ENCODE measurements at regions not wholly inside any gene's neighbourhood (a gene's known extent, or its start where the extent isn't known, plus 50 kb on each side); places are given as distances from the start of the nearest gene placed in this dataset.

DNA sequence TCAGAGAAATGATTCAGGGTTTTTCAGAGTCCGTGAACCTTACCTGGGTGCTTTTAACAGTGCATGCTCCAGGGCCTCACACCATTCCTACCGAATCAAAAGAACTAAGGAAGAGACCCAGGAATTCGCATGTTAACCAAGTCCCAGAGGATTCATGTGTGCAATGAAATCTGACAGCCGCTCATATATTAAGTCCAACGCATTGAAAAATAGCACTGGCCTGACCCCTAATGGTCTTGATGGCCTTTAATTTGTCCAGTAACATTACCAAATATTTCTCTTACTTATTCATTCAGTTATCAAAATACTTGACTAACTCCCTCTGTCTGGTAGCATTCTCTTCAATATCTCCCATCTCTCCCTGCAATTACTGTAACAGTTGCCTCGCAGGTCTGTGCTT, 55.0 kb upstream of the MARCHF11 start:
- Histone ChIP-seq H3K4me3 (ENCODE audit: low read length) (no peak overlapping the region), H3K36me3 (replicated peaks; ENCODE audit: insufficient read depth, low read length) (no peaks in the 10 kb centered on the region), H3K4me1 (ENCODE audit: low read length) (no peaks in the 10 kb centered on the region), H3K27ac (ENCODE audit: low read length) (no peak overlapping the region), H4K20me1 (ENCODE audit: insufficient read depth, low read length) (no peaks in the 10 kb centered on the region), H3K4me2 (ENCODE audit: low read depth, low read length) (no peak overlapping the region), H3K9ac (ENCODE audit: low read length) (no peak overlapping the region), H2AFZ (ENCODE audit: low read length) (no peak overlapping the region), H3K27me3 (replicated peaks; ENCODE audit: insufficient read depth, low read length) (no peaks in the 10 kb centered on the region), H3K79me2 (ENCODE audit: low read length) (no peaks in the 10 kb centered on the region), H3K9me2 (replicated peaks; ENCODE audit: insufficient read depth, low read length) (no peaks in the 10 kb centered on the region), H3F3A (ENCODE audit: insufficient read depth, low read length) (no peaks in the 10 kb centered on the region), H3K9me3 (replicated peaks; ENCODE audit: insufficient read depth, low read length) (no peaks in the 10 kb centered on the region)
- TF ChIP-seq EZH2 (optimal IDR thresholded peaks at IDR 0.05; ENCODE audit: low read depth, low read length), result no peak
- no peak for TF ChIP-seq EZH2phosphoT487 (IDR thresholded peaks at IDR 0.05; ENCODE audit: low read length)
- TF ChIP-seq, protein P1, sequence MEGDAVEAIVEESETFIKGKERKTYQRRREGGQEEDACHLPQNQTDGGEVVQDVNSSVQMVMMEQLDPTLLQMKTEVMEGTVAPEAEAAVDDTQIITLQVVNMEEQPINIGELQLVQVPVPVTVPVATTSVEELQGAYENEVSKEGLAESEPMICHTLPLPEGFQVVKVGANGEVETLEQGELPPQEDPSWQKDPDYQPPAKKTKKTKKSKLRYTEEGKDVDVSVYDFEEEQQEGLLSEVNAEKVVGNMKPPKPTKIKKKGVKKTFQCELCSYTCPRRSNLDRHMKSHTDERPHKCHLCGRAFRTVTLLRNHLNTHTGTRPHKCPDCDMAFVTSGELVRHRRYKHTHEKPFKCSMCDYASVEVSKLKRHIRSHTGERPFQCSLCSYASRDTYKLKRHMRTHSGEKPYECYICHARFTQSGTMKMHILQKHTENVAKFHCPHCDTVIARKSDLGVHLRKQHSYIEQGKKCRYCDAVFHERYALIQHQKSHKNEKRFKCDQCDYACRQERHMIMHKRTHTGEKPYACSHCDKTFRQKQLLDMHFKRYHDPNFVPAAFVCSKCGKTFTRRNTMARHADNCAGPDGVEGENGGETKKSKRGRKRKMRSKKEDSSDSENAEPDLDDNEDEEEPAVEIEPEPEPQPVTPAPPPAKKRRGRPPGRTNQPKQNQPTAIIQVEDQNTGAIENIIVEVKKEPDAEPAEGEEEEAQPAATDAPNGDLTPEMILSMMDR (IDR thresholded peaks at IDR 0.05; ENCODE audit: low read length), result no peak
- DNase-seq, result no peak

DNA sequence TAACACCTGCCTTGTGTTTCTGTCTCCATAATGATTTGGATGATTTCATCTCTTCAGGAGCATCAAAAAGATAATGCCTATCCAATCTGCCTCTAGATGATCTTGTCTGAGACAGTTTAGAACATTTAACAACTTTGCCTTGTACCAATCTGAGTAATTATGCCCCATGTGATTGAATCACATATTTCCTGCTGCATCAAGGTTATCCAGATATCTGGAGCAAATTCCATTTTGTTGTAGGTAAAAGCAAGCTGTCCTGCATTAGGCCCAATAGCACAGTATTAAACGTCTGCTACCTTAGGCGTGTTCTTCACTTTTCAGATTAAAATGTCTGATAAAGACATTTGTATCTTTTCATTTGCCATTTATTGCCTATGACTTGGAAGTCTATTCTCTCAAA, 54.1 kb upstream of the MARCHF11 start:
- Histone ChIP-seq H4K20me1 (ENCODE audit: insufficient read depth, low read length) (no peaks in the 10 kb centered on the region), H3K27ac (ENCODE audit: low read length) (no peak overlapping the region), H3K27me3 (replicated peaks; ENCODE audit: insufficient read depth, low read length) (no peaks in the 10 kb centered on the region), H3K9me3 (replicated peaks; ENCODE audit: insufficient read depth, low read length) (no peaks in the 10 kb centered on the region), H3K4me2 (ENCODE audit: low read depth, low read length) (no peak overlapping the region), H3F3A (ENCODE audit: insufficient read depth, low read length) (no peaks in the 10 kb centered on the region), H3K4me3 (ENCODE audit: low read length) (no peak overlapping the region), H3K9ac (ENCODE audit: low read length) (no peak overlapping the region), H2AFZ (ENCODE audit: low read length) (no peak overlapping the region), H3K79me2 (ENCODE audit: low read length) (no peaks in the 10 kb centered on the region), H3K36me3 (replicated peaks; ENCODE audit: insufficient read depth, low read length) (no peaks in the 10 kb centered on the region), H3K9me2 (replicated peaks; ENCODE audit: insufficient read depth, low read length) (no peaks in the 10 kb centered on the region), H3K4me1 (ENCODE audit: low read length) (no peaks in the 10 kb centered on the region)
- no peak for DNase-seq
- no peak for TF ChIP-seq EZH2 (optimal IDR thresholded peaks at IDR 0.05; ENCODE audit: low read depth, low read length)
- TF ChIP-seq, protein P1 (IDR thresholded peaks at IDR 0.05; ENCODE audit: low read length), result no peak

DNA sequence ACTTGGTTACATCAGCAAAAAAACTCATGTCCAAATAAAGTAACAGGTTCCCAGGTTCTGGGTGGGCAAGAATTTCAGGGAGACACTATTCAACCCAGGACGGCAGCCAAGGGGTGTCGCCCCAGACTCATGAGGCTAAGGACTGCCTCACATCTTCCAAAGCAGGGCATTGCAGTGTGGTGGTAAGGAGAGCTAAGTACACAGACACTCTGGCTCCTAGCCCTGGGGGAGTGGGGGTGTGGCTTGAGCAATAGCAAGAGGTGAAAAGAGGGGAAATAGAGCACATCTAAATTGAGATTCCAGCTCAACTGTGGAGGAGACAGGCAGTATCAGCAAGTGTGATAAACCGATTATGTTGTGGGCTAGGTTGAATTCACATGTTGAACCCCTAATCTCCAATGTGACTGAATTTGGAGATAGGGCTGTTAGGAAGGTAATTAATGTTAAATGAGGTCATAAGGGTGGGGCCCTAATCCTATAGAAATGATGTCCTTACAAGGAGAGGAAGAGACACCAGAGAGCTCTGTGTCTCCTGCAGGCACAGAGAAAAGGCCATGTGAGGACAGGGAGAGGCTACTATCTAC, 49.9 kb upstream of the MARCHF11 start:
- no peak overlapping the region for H3K4me2 ChIP-seq (ENCODE audit: low read depth, low read length)
- H3K27me3 ChIP-seq (replicated peaks; ENCODE audit: insufficient read depth, low read length), result no peaks in the 10 kb centered on the region
- H4K20me1 ChIP-seq (ENCODE audit: insufficient read depth, low read length), result no peaks in the 10 kb centered on the region
- H3K27ac ChIP-seq (ENCODE audit: low read length), result no peak overlapping the region
- H3K4me3 ChIP-seq (ENCODE audit: low read length), result no peak overlapping the region
- TF ChIP-seq, protein P1 (IDR thresholded peaks at IDR 0.05; ENCODE audit: low read length), result no peak
- TF ChIP-seq EZH2phosphoT487 (IDR thresholded peaks at IDR 0.05; ENCODE audit: low read length) (no peak), EZH2 (optimal IDR thresholded peaks at IDR 0.05; ENCODE audit: low read depth, low read length) (no peak)
- DNase-seq, result no peak
- H3K9ac ChIP-seq (ENCODE audit: low read length), result no peak overlapping the region
- no peaks in the 10 kb centered on the region for H3K9me3 ChIP-seq (replicated peaks; ENCODE audit: insufficient read depth, low read length)
- H3F3A ChIP-seq (ENCODE audit: insufficient read depth, low read length), result no peaks in the 10 kb centered on the region
- no peaks in the 10 kb centered on the region for H3K36me3 ChIP-seq (replicated peaks; ENCODE audit: insufficient read depth, low read length)
- H2AFZ ChIP-seq (ENCODE audit: low read length), result no peak overlapping the region
- H3K4me1 ChIP-seq (ENCODE audit: low read length), result peaks cover 13% of the 10 kb centered on the region
- no peaks in the 10 kb centered on the region for H3K79me2 ChIP-seq (ENCODE audit: low read length)
- H3K9me2 ChIP-seq (replicated peaks; ENCODE audit: insufficient read depth, low read length), result no peaks in the 10 kb centered on the region
